ENCODE measurements at regions not wholly inside any gene's neighbourhood (a gene's known extent, or its start where the extent isn't known, plus 50 kb on each side); places are given as distances from the start of the nearest gene placed in this dataset.
"Not testable (repeated sequence)": the region's sequence is repeated elsewhere in the genome, so short reads cannot be mapped to it uniquely, and the experiment has no call there.

- no peaks in the 10 kb centered on the region for H4K20me1 ChIP-seq (ENCODE audit: control insufficient read depth, extremely low read depth, insufficient read depth, low read length)
- H3K4me1 ChIP-seq (ENCODE audit: control insufficient read depth, extremely low read depth, insufficient read depth, low read length): no peaks in the 10 kb centered on the region
- H3K27me3 ChIP-seq (ENCODE audit: control insufficient read depth, insufficient read depth, low read length): no peaks in the 10 kb centered on the region
- peak in 1 of 2 donors; percentile 23 for DNase-seq (ENCODE audit: low read depth in 2 of 2)
- no peak overlapping the region for H3K27ac ChIP-seq (ENCODE audit: insufficient read depth, low read length)
- no peak overlapping the region for H3K9ac ChIP-seq (ENCODE audit: insufficient read depth, low read length)
- no peak overlapping the region for H2AFZ ChIP-seq (ENCODE audit: low read length)
- no peak overlapping the region for H3K4me3 ChIP-seq (replicated peaks in 1 of 4; ENCODE audit: control extremely low read depth in 1 of 4, insufficient read depth in 1 of 4, low read depth in 3 of 4, low read length in 4 of 4)
- TF ChIP-seq CTCF (conservative IDR thresholded peaks at IDR 0.05 in 1 of 2, IDR thresholded peaks at IDR 0.05 in 1 of 2; ENCODE audit: low read depth in 1 of 2, low read length in 2 of 2): no peak
- TF ChIP-seq EZH2 (IDR thresholded peaks at IDR 0.05; ENCODE audit: low read length, missing control alignments): no peak
- H3K4me2 ChIP-seq (ENCODE audit: extremely low read depth, insufficient read depth, low read length): no peak overlapping the region
- H3K36me3 ChIP-seq (ENCODE audit: control insufficient read depth, insufficient read depth, low read length): no peaks in the 10 kb centered on the region
- no peaks in the 10 kb centered on the region for H3K9me3 ChIP-seq (ENCODE audit: control insufficient read depth, insufficient read depth, low read depth, low read length)
- H3K79me2 ChIP-seq (ENCODE audit: control insufficient read depth, insufficient read depth, low read length): no peaks in the 10 kb centered on the region
Observed at GRCh38 chr13:31556376-31556775, 182.9 kb upstream of the RXFP2 start.

GRCh38 chr13:31584221-31584620 lies 155.1 kb upstream of the RXFP2 start:
- not testable (repeated sequence) for H3K36me3 ChIP-seq (ENCODE audit: control insufficient read depth, insufficient read depth, low read length); H3K9me3 ChIP-seq (ENCODE audit: control insufficient read depth, insufficient read depth, low read depth, low read length); H3K9ac ChIP-seq (ENCODE audit: insufficient read depth, low read length); H3K4me1 ChIP-seq (ENCODE audit: control insufficient read depth, extremely low read depth, insufficient read depth, low read length); H3K27me3 ChIP-seq (ENCODE audit: control insufficient read depth, insufficient read depth, low read length); H3K79me2 ChIP-seq (ENCODE audit: control insufficient read depth, insufficient read depth, low read length); H3K27ac ChIP-seq (ENCODE audit: insufficient read depth, low read length); H2AFZ ChIP-seq (ENCODE audit: low read length); DNase-seq (ENCODE audit: low read depth in 2 of 2); H4K20me1 ChIP-seq (ENCODE audit: control insufficient read depth, extremely low read depth, insufficient read depth, low read length); H3K4me2 ChIP-seq (ENCODE audit: extremely low read depth, insufficient read depth, low read length); H3K4me3 ChIP-seq (replicated peaks in 1 of 4; ENCODE audit: control extremely low read depth in 1 of 4, insufficient read depth in 1 of 4, low read depth in 3 of 4, low read length in 4 of 4)

- H4K20me1 ChIP-seq (ENCODE audit: control insufficient read depth, extremely low read depth, insufficient read depth, low read length): no peaks in the 10 kb centered on the region
- no peaks in the 10 kb centered on the region for H3K36me3 ChIP-seq (ENCODE audit: control insufficient read depth, insufficient read depth, low read length)
- H3K27ac ChIP-seq (ENCODE audit: insufficient read depth, low read length): no peak overlapping the region
- no peaks in the 10 kb centered on the region for H3K27me3 ChIP-seq (ENCODE audit: control insufficient read depth, insufficient read depth, low read length)
- TF ChIP-seq CTCF (conservative IDR thresholded peaks at IDR 0.05 in 1 of 2, IDR thresholded peaks at IDR 0.05 in 1 of 2; ENCODE audit: low read depth in 1 of 2, low read length in 2 of 2) (no peak), EZH2 (IDR thresholded peaks at IDR 0.05; ENCODE audit: low read length, missing control alignments) (no peak)
- no peak overlapping the region for H3K4me3 ChIP-seq (replicated peaks in 1 of 4; ENCODE audit: control extremely low read depth in 1 of 4, insufficient read depth in 1 of 4, low read depth in 3 of 4, low read length in 4 of 4)
- no peak overlapping the region for H3K4me2 ChIP-seq (ENCODE audit: extremely low read depth, insufficient read depth, low read length)
- H3K9me3 ChIP-seq (ENCODE audit: control insufficient read depth, insufficient read depth, low read depth, low read length): no peaks in the 10 kb centered on the region
- peak in 1 of 2 donors; percentile 2 for DNase-seq (ENCODE audit: low read depth in 2 of 2)
- no peaks in the 10 kb centered on the region for H3K4me1 ChIP-seq (ENCODE audit: control insufficient read depth, extremely low read depth, insufficient read depth, low read length)
- no peaks in the 10 kb centered on the region for H3K79me2 ChIP-seq (ENCODE audit: control insufficient read depth, insufficient read depth, low read length)
- H3K9ac ChIP-seq (ENCODE audit: insufficient read depth, low read length): no peak overlapping the region
- no peak overlapping the region for H2AFZ ChIP-seq (ENCODE audit: low read length)
Observed at GRCh38 chr13:31587698-31588266, 151.5 kb upstream of the RXFP2 start.

Data from fibroblast of lung (primary cell).